ENCODE measurements at regions not wholly inside any gene's neighbourhood (a gene's known extent, or its start where the extent isn't known, plus 50 kb on each side); places are given as distances from the start of the nearest gene placed in this dataset.

DNA sequence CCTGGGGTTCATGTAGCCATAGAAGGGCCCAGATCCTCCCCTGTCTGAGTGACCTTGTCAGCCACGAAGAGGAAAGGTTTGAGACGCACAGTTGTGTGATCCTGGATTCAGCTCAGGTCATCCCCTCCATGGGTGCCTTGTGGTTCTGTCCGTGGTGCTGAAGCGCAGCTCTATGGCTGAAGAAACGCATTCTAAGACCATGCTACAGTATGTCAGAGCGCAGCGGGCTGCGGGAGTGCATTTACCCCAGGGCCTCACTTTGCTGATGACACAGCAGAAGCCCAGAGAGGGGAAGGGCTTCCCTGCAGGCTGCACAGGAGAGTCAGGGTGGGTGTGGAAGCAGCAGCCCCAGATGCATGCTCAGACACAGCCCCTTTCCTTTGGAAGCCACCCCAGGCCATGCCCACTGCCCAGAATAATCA lies 68.8 kb upstream of the IQSEC1 start:
- 20 to 35% methylated on average over 4 to 8 of the region's 8 CpGs for WGBS, 2 donors
- H3K27me3 ChIP-seq = no peaks in the 10 kb centered on the region
- intact Hi-C loops (cut with DNase I; ENCODE audit: low total_unique reads) = no loop called here
- no peak overlapping the region for H3K4me3 ChIP-seq
- no peaks in the 10 kb centered on the region for H3K36me3 ChIP-seq (ENCODE audit: low read depth, missing control alignments)
- peak; percentile 58 for DNase-seq
- H3K27ac ChIP-seq = no peak overlapping the region
- no peaks in the 10 kb centered on the region for H3K9me3 ChIP-seq
- TF ChIP-seq, protein P1, sequence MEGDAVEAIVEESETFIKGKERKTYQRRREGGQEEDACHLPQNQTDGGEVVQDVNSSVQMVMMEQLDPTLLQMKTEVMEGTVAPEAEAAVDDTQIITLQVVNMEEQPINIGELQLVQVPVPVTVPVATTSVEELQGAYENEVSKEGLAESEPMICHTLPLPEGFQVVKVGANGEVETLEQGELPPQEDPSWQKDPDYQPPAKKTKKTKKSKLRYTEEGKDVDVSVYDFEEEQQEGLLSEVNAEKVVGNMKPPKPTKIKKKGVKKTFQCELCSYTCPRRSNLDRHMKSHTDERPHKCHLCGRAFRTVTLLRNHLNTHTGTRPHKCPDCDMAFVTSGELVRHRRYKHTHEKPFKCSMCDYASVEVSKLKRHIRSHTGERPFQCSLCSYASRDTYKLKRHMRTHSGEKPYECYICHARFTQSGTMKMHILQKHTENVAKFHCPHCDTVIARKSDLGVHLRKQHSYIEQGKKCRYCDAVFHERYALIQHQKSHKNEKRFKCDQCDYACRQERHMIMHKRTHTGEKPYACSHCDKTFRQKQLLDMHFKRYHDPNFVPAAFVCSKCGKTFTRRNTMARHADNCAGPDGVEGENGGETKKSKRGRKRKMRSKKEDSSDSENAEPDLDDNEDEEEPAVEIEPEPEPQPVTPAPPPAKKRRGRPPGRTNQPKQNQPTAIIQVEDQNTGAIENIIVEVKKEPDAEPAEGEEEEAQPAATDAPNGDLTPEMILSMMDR (IDR thresholded peaks at IDR 0.05) = no peak
- TF ChIP-seq POLR2A (IDR thresholded peaks at IDR 0.05) = no peak
- H3K4me1 ChIP-seq = no peaks in the 10 kb centered on the region

DNA sequence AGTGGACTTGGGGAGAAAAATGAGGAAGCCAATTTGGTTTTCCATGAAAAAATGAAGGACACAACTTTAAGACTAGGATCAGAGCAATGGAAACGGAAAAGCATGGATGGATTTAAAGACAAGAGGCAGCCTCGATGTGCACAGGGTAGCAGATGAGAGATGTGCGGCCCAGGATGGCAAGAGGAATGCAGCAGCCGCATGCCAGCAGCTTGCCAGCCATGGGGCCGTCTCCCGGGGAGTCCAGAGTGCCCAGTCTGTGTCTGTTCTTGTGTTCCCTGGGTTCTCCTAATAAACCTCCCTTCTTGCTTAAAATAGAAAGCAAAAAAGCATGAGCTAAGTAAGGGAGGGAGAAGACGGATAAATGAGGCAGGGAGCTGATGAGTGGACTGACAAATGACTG lies 68.0 kb upstream of the IQSEC1 start:
- WGBS, 2 donors = 90 to 92% methylated on average over 7 of the region's 7 CpGs
- Histone ChIP-seq H3K36me3 (ENCODE audit: low read depth, missing control alignments) (no peaks in the 10 kb centered on the region), H3K27ac (no peak overlapping the region), H3K9me3 (no peaks in the 10 kb centered on the region), H3K4me1 (no peaks in the 10 kb centered on the region), H3K4me3 (no peak overlapping the region), H3K27me3 (no peaks in the 10 kb centered on the region)
- no peak for DNase-seq
- no peak for TF ChIP-seq POLR2A (IDR thresholded peaks at IDR 0.05)
- TF ChIP-seq, protein P1 (IDR thresholded peaks at IDR 0.05) = no peak
- intact Hi-C loops (cut with DNase I; ENCODE audit: low total_unique reads) = no loop called here

DNA sequence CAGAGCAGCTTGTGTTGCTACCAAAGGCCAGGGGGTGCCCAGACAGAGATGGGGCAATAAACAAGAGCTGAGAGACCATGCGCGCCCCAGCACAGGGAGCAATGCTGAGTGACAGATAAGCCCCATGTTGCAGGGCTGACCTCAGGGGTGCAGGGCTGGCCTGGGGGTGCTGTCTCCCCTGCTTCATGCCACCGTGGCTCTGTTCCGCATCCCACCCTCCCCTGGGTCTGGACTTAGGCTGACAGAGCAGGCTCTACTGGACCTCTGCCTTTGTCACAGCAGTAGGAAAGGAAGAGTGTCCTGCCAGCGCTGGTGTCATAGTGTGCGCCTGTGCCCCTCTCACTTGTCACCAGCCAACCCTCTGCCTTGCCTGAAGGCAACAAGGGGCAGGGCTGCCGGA lies 67.4 kb upstream of the IQSEC1 start:
- intact Hi-C loops (cut with DNase I; ENCODE audit: low total_unique reads) = no loop called here
- Histone ChIP-seq H3K4me1 (no peaks in the 10 kb centered on the region), H3K36me3 (ENCODE audit: low read depth, missing control alignments) (no peaks in the 10 kb centered on the region), H3K4me3 (no peak overlapping the region), H3K27me3 (no peaks in the 10 kb centered on the region), H3K27ac (no peak overlapping the region), H3K9me3 (no peaks in the 10 kb centered on the region)
- DNase-seq = no peak
- 86 to 92% methylated on average over 6 to 7 of the region's 7 CpGs for WGBS, 2 donors
- no peak for TF ChIP-seq POLR2A (IDR thresholded peaks at IDR 0.05)
- TF ChIP-seq, protein P1 (IDR thresholded peaks at IDR 0.05) = no peak

DNA sequence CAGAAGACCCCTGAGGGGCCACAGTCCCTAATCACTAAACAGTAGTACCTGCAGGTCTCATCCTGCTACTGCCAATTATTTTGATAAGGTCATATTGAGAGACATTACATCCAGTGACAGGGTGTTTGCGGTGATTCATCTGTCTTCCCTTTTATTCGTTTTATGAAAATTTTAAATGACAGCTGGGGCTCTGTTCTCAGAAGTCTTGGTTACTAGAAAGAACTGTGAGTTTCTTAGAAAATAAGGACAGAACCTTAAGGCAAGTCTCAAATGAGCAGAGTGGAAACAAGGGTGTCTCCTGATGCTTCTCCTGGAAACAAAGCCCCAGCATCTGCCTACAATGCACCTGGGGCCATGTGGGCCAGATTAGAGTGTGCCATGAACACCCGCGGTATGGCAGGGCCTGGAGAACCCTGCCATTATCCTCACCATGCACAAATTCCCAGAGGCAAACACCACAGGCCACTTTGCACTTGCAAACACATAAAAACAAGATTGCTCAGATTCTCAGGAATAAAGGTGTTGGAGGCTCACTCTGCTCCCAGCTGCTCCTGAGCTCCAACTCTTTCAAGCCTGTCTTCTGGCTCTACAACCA lies 66.3 kb upstream of the IQSEC1 start:
- Histone ChIP-seq H3K27me3 (no peaks in the 10 kb centered on the region), H3K27ac (no peak overlapping the region), H3K36me3 (ENCODE audit: low read depth, missing control alignments) (no peaks in the 10 kb centered on the region), H3K9me3 (no peaks in the 10 kb centered on the region), H3K4me3 (no peak overlapping the region), H3K4me1 (no peaks in the 10 kb centered on the region)
- intact Hi-C loops (cut with DNase I; ENCODE audit: low total_unique reads) = no loop called here
- DNase-seq = no peak
- 88 to 90% methylated on average over 4 of the region's 4 CpGs for WGBS, 2 donors
- TF ChIP-seq POLR2A (IDR thresholded peaks at IDR 0.05) = no peak
- TF ChIP-seq, protein P1 (IDR thresholded peaks at IDR 0.05) = no peak

DNA sequence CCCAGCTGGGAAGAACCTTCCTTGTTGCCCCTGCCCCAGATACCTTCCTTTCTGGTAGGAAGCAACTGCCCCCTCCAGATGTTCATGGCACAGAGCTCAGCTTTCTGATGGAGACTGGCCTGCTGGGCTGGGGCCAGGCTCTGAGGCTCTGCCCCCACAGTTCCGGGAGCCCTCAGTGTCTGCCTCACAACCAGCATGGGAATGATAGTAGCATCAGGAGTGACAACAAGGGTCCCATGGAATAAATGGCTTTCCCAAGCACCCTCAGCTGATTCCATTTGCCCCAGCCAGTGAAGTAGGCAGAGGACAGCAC lies 65.6 kb upstream of the IQSEC1 start:
- H3K9me3 ChIP-seq = no peaks in the 10 kb centered on the region
- intact Hi-C loops (cut with DNase I; ENCODE audit: low total_unique reads) = no loop called here

More for the DNA sequence above, 65.6 kb upstream of the IQSEC1 start:
- DNase-seq = no peak
- H3K27ac ChIP-seq = no peak overlapping the region
- no peaks in the 10 kb centered on the region for H3K27me3 ChIP-seq
- no peak for TF ChIP-seq POLR2A (IDR thresholded peaks at IDR 0.05)
- TF ChIP-seq, protein P1 (IDR thresholded peaks at IDR 0.05) = no peak
- H3K4me1 ChIP-seq = no peaks in the 10 kb centered on the region
- no peak overlapping the region for H3K4me3 ChIP-seq
- no peaks in the 10 kb centered on the region for H3K36me3 ChIP-seq (ENCODE audit: low read depth, missing control alignments)
- 67% methylated on average over 1 of the region's 1 CpG; no CpG with 5 or more reads in 1 of the 2 donors for WGBS, 2 donors

Measured in testis (tissue), 2 donors.